ENCODE measurements at regions not wholly inside any gene's neighbourhood (a gene's known extent, or its start where the extent isn't known, plus 50 kb on each side); places are given as distances from the start of the nearest gene placed in this dataset.

- no peak overlapping the region for H3K4me3 ChIP-seq (ENCODE audit: low read depth, low read length)
- no peak for DNase-seq (ENCODE audit: low read depth, low spot score)
- TF ChIP-seq, protein P1, sequence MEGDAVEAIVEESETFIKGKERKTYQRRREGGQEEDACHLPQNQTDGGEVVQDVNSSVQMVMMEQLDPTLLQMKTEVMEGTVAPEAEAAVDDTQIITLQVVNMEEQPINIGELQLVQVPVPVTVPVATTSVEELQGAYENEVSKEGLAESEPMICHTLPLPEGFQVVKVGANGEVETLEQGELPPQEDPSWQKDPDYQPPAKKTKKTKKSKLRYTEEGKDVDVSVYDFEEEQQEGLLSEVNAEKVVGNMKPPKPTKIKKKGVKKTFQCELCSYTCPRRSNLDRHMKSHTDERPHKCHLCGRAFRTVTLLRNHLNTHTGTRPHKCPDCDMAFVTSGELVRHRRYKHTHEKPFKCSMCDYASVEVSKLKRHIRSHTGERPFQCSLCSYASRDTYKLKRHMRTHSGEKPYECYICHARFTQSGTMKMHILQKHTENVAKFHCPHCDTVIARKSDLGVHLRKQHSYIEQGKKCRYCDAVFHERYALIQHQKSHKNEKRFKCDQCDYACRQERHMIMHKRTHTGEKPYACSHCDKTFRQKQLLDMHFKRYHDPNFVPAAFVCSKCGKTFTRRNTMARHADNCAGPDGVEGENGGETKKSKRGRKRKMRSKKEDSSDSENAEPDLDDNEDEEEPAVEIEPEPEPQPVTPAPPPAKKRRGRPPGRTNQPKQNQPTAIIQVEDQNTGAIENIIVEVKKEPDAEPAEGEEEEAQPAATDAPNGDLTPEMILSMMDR (IDR thresholded peaks at IDR 0.05; ENCODE audit: low read depth, low read length) = no peak
- ChIA-PET POLR2A (no interaction called here), CTCF (no interaction called here)
- H3K27ac ChIP-seq (ENCODE audit: low read depth, low read length) = no peak overlapping the region
- no peaks in the 10 kb centered on the region; the same call in 1 of the 2 replicates for H3K9me3 ChIP-seq (ENCODE audit: control insufficient read depth, insufficient read depth, low read length)
- H3K27me3 ChIP-seq (ENCODE audit: control insufficient read depth, insufficient read depth, low read length) = peaks cover 16% of the 10 kb centered on the region
Measured at GRCh38 chr20:57808264-57809070, 98.7 kb upstream of the PMEPA1 start.

DNA sequence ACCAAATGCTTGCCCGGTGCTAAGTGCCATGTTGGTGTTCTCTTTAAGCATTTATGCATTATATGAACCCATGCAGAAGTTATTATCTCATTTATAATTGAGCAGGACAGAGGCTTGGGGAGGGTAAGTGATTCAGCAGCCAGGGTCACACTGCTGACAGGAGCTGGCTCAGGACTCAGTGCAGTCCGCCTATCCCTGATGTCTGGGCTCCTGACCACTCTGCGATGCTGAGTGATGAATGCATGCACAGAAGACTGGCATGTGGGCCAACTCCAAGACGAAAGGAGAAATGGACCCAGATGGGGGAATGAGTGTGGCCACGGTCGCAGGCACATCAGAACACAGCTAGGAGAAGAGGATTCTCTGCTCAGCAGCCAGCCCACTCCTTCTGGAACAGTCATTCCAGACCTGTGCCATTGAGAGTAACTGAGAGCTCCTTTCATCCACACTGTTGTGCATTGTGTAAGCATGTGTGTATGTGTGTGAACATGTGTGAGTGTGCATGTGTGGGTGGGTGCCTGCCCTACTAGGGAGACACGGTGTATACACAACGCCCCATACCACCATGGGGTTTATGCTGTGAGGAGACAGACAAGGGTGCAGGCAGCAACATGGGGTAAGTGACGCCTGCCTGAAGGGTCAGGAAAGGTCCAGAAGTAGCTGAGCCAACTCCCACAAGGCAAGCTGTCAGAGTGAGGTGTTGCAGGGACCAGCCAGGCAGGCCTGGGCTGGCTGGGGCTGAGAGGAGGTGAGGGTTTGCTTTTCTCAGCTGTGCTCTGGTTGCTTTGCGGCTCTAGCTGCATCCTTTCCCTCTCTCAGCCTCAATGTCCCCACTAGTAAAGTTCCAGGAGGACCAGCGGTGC, 97.8 kb upstream of the PMEPA1 start:
- POLR2A ChIA-PET = no interaction called here
- CTCF ChIA-PET = no interaction called here
- Histone ChIP-seq H3K27ac (ENCODE audit: low read depth, low read length) (no peak overlapping the region), H3K4me3 (ENCODE audit: low read depth, low read length) (no peak overlapping the region), H3K9me3 (ENCODE audit: control insufficient read depth, insufficient read depth, low read length) (no peaks in the 10 kb centered on the region; the same call in 1 of the 2 replicates), H3K27me3 (ENCODE audit: control insufficient read depth, insufficient read depth, low read length) (peaks cover 19% of the 10 kb centered on the region)
- TF ChIP-seq, protein P1 (IDR thresholded peaks at IDR 0.05; ENCODE audit: low read depth, low read length) = no peak
- no peak for DNase-seq (ENCODE audit: low read depth, low spot score)

DNA sequence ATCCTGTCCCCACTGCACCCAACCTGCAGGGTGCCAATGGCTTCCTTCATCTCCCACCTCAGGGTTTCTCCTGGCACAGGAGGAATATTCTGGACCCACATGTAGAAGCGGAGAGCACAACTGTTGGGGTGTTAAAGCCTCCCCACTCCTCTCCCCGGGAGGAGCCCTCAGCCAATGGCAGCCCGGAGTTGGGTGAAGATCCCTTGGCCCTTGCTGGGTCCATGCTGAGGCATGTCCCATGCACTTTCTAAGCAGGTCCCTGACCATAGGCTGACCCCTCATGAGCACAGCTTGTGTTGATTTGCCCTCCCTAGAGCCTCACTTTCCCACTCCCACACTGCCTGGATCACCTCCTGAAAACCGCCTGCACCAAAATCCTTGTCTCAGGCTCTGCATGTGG, 97.2 kb upstream of the PMEPA1 start:
- DNase-seq (ENCODE audit: low read depth, low spot score) = no peak
- Histone ChIP-seq H3K4me3 (ENCODE audit: low read depth, low read length) (no peak overlapping the region), H3K27me3 (ENCODE audit: control insufficient read depth, insufficient read depth, low read length) (peaks cover 19% of the 10 kb centered on the region), H3K9me3 (ENCODE audit: control insufficient read depth, insufficient read depth, low read length) (no peaks in the 10 kb centered on the region; the same call in 1 of the 2 replicates), H3K27ac (ENCODE audit: low read depth, low read length) (no peak overlapping the region)
- ChIA-PET POLR2A (no interaction called here), CTCF (no interaction called here)
- TF ChIP-seq, protein P1 (IDR thresholded peaks at IDR 0.05; ENCODE audit: low read depth, low read length) = no peak

GRCh38 chr20:57806476-57806875, 96.7 kb upstream of the PMEPA1 start:
- no peak overlapping the region for H3K27ac ChIP-seq (ENCODE audit: low read depth, low read length)
- ChIA-PET CTCF (no interaction called here), POLR2A (no interaction called here)
- H3K4me3 ChIP-seq (ENCODE audit: low read depth, low read length) = no peak overlapping the region
- H3K9me3 ChIP-seq (ENCODE audit: control insufficient read depth, insufficient read depth, low read length) = no peaks in the 10 kb centered on the region; the same call in 1 of the 2 replicates
- no peak for DNase-seq (ENCODE audit: low read depth, low spot score)
- peaks cover 19% of the 10 kb centered on the region for H3K27me3 ChIP-seq (ENCODE audit: control insufficient read depth, insufficient read depth, low read length)
- TF ChIP-seq, protein P1 (IDR thresholded peaks at IDR 0.05; ENCODE audit: low read depth, low read length) = no peak

- no peak for DNase-seq (ENCODE audit: low read depth, low spot score)
- Histone ChIP-seq H3K9me3 (ENCODE audit: control insufficient read depth, insufficient read depth, low read length) (no peaks in the 10 kb centered on the region; the same call in 1 of the 2 replicates), H3K4me3 (ENCODE audit: low read depth, low read length) (no peak overlapping the region), H3K27ac (ENCODE audit: low read depth, low read length) (no peak overlapping the region), H3K27me3 (ENCODE audit: control insufficient read depth, insufficient read depth, low read length) (peaks cover 19% of the 10 kb centered on the region)
- ChIA-PET POLR2A (no interaction called here), CTCF (no interaction called here)
- TF ChIP-seq, protein P1 (IDR thresholded peaks at IDR 0.05; ENCODE audit: low read depth, low read length) = no peak
Measured at GRCh38 chr20:57805747-57806146, 95.9 kb upstream of the PMEPA1 start.

Measured in AG04450 (cell line).